ENCODE measurements at regions not wholly inside any gene's neighbourhood (a gene's known extent, or its start where the extent isn't known, plus 50 kb on each side); places are given as distances from the start of the nearest gene placed in this dataset.

- Histone ChIP-seq H3K4me3 (ENCODE audit: low read depth, low read length) (no peak overlapping the region), H3K27me3 (ENCODE audit: control insufficient read depth, insufficient read depth, low read length) (no peaks in the 10 kb centered on the region), H3K27ac (ENCODE audit: low read depth, low read length) (no peak overlapping the region), H3K9me3 (ENCODE audit: control insufficient read depth, insufficient read depth, low read length) (no peaks in the 10 kb centered on the region)
- ChIA-PET POLR2A (no interaction called here), CTCF (interaction anchor here (0.6 kb wide), 1 partner anchor 24 kb away, joined by 3 read pairs; no protein-coding TSS in a partner anchor)
- TF ChIP-seq CTCF (IDR thresholded peaks at IDR 0.05; ENCODE audit: low read depth, low read length) = no peak
- DNase-seq (ENCODE audit: low read depth, low spot score) = no peak
Measured at GRCh38 chr5:74166064-74166463, 474.5 kb downstream of the ENC1 start.

DNA sequence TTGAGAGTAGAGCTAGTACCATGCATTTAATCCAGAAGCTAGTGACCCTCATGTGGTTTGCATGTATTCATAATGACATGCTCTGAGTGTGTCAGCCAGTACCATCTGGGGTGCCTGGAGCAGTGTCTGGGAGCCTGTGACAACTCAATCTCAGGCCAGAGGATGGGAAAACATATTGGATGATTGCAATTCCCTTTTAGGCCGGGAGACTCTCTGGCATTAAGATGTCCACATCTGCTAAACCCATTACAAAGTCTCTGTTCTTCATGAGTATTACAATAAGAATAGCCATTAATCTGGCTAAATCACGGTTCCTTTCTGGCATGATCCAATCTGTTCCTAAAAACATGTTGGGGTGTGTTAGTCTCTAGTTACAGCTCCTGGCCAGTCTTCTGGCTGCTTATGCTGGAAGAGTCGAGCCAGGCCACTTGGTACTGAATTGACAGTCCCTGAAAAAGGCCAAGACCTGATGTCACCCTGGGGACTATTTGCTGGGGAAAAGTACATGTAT, 475.7 kb downstream of the ENC1 start:
- TF ChIP-seq CTCF (IDR thresholded peaks at IDR 0.05; ENCODE audit: low read depth, low read length) = no peak
- Histone ChIP-seq H3K9me3 (ENCODE audit: control insufficient read depth, insufficient read depth, low read length) (no peaks in the 10 kb centered on the region), H3K4me3 (ENCODE audit: low read depth, low read length) (no peak overlapping the region), H3K27me3 (ENCODE audit: control insufficient read depth, insufficient read depth, low read length) (no peaks in the 10 kb centered on the region), H3K27ac (ENCODE audit: low read depth, low read length) (no peak overlapping the region)
- DNase-seq (ENCODE audit: low read depth, low spot score) = no peak
- ChIA-PET POLR2A (no interaction called here), CTCF (no interaction called here)

DNA sequence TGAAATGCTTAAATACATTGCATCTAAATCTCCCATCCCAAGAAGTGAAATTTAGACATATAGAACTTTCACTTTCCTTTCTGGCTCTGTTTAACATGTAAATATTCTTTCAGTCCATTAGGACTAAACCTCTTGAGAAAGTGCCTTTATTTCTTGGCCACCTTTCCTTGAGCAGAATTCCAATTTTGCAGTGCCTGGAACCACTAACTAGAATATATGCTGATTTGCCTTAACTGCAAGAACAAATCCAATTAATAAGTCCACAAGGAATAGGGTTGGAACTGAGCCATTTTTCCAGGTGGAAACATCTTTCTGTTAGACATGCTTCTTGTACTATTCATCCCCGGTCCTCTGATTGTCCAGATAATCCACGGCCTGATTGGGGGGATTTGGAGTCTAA, 478.0 kb downstream of the ENC1 start:
- TF ChIP-seq CTCF (IDR thresholded peaks at IDR 0.05; ENCODE audit: low read depth, low read length) = no peak
- Histone ChIP-seq H3K9me3 (ENCODE audit: control insufficient read depth, insufficient read depth, low read length) (no peaks in the 10 kb centered on the region), H3K27ac (ENCODE audit: low read depth, low read length) (no peak overlapping the region), H3K4me3 (ENCODE audit: low read depth, low read length) (no peak overlapping the region), H3K27me3 (ENCODE audit: control insufficient read depth, insufficient read depth, low read length) (no peaks in the 10 kb centered on the region)
- POLR2A ChIA-PET = no interaction called here
- CTCF ChIA-PET = no interaction called here
- DNase-seq (ENCODE audit: low read depth, low spot score) = no peak

GRCh38 chr5:74161170-74161569, 479.4 kb downstream of the ENC1 start:
- H3K27me3 ChIP-seq (ENCODE audit: control insufficient read depth, insufficient read depth, low read length) = no peaks in the 10 kb centered on the region
- no peak overlapping the region for H3K27ac ChIP-seq (ENCODE audit: low read depth, low read length)
- no peak for DNase-seq (ENCODE audit: low read depth, low spot score)
- ChIA-PET POLR2A (no interaction called here), CTCF (no interaction called here)
- H3K9me3 ChIP-seq (ENCODE audit: control insufficient read depth, insufficient read depth, low read length) = no peaks in the 10 kb centered on the region
- no peak for TF ChIP-seq CTCF (IDR thresholded peaks at IDR 0.05; ENCODE audit: low read depth, low read length)
- no peak overlapping the region for H3K4me3 ChIP-seq (ENCODE audit: low read depth, low read length)

GRCh38 chr5:74156728-74157383, 483.7 kb downstream of the ENC1 start:
- ChIA-PET CTCF (no interaction called here), POLR2A (no interaction called here)
- no peak for TF ChIP-seq CTCF (IDR thresholded peaks at IDR 0.05; ENCODE audit: low read depth, low read length)
- Histone ChIP-seq H3K27me3 (ENCODE audit: control insufficient read depth, insufficient read depth, low read length) (no peaks in the 10 kb centered on the region), H3K4me3 (ENCODE audit: low read depth, low read length) (no peak overlapping the region), H3K9me3 (ENCODE audit: control insufficient read depth, insufficient read depth, low read length) (no peaks in the 10 kb centered on the region), H3K27ac (ENCODE audit: low read depth, low read length) (no peak overlapping the region)
- no peak for DNase-seq (ENCODE audit: low read depth, low spot score)
